ENCODE measurements at regions not wholly inside any gene's neighbourhood (a gene's known extent, or its start where the extent isn't known, plus 50 kb on each side); places are given as distances from the start of the nearest gene placed in this dataset.

DNA sequence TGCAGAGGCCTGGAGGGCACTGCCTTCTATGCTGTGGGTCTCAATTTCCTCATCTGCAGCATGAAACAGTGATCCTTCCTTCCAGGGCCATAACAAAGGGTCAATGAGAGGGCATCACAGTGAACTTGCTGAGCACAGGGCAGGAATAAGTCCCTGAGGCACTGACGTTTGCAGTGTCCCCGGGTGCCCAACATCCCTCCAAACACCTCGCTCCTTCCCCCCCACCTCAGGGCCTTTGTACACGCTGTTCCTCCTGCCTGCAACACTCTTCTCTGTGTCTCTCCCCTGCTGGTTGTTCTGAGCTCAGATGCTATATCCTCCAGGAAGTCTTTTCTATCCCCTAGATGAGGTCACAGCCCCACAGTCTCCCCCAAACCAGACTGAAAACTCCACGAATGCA, 59.7 kb upstream of the TCF20 start:
- Mint-ChIP-seq H3K9me3 (no peaks in the 10 kb centered on the region), H3K27ac (no peak overlapping the region), H3K27me3 (peaks cover 2% of the 10 kb centered on the region), H3K4me3 (no peak overlapping the region), H3K4me1 (peaks cover 20% of the 10 kb centered on the region), H3K36me3 (ENCODE audit: low read depth) (no peaks in the 10 kb centered on the region)
- intact Hi-C loops (cut with micrococcal nuclease), result no loop called here
- no peak for DNase-seq

DNA sequence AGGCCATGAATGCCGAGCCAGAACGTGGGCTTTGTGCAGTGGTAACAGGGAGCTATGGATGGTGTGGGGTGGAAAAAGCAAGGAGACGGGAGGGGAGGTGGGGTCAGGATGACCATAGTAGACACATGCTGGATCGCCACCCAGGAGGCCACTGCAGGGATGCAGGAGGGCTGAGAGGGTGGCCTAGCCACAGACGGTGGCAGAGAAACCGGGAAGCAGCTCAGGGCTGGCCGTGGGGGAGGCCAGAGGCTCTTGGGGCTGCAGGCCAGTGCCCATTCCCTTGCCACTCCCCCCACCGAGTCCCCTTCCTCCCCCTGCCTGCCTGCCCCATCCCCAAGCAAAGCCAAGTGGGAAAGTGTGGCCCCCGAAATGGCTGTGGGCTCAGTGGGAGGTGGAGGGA, 59.1 kb upstream of the TCF20 start:
- intact Hi-C loops (cut with micrococcal nuclease), result loop anchor here (5.0 kb wide), 1 partner anchor 88 kb away; no protein-coding TSS in a partner anchor
- no peak for DNase-seq

DNA sequence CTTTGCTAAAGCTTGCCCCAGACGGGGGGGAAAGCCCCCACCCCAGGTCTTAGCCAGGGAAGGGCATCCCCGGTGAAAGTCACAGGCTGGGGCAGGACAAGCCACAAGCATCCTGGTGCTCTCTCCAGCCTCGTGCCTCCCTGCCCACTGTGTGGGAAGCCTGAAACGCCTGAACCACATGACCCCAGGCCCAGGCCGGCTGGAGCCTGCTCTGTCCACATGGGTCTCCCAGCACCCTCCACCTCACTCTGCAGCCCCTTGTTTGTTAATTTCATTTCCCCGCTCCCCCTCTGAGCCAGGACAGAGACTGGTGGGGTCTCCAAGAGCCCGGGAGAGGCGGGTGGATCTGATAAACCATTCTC, 58.3 kb upstream of the TCF20 start:
- no peak for DNase-seq
- Mint-ChIP-seq H3K4me3 (no peak overlapping the region), H3K27ac (no peak overlapping the region), H3K4me1 (peaks cover 27% of the 10 kb centered on the region), H3K36me3 (ENCODE audit: low read depth) (no peaks in the 10 kb centered on the region), H3K27me3 (peaks cover 2% of the 10 kb centered on the region), H3K9me3 (no peaks in the 10 kb centered on the region)
- intact Hi-C loops (cut with micrococcal nuclease), result loop anchor here (5.0 kb wide), 1 partner anchor 89 kb away; no protein-coding TSS in a partner anchor

More for the DNA sequence above, 59.1 kb upstream of the TCF20 start:
- no peak overlapping the region for H3K27ac Mint-ChIP-seq
- H3K9me3 Mint-ChIP-seq, result no peaks in the 10 kb centered on the region
- peaks cover 2% of the 10 kb centered on the region for H3K27me3 Mint-ChIP-seq
- H3K4me3 Mint-ChIP-seq, result no peak overlapping the region
- no peaks in the 10 kb centered on the region for H3K36me3 Mint-ChIP-seq (ENCODE audit: low read depth)
- H3K4me1 Mint-ChIP-seq, result peaks cover 26% of the 10 kb centered on the region

DNA sequence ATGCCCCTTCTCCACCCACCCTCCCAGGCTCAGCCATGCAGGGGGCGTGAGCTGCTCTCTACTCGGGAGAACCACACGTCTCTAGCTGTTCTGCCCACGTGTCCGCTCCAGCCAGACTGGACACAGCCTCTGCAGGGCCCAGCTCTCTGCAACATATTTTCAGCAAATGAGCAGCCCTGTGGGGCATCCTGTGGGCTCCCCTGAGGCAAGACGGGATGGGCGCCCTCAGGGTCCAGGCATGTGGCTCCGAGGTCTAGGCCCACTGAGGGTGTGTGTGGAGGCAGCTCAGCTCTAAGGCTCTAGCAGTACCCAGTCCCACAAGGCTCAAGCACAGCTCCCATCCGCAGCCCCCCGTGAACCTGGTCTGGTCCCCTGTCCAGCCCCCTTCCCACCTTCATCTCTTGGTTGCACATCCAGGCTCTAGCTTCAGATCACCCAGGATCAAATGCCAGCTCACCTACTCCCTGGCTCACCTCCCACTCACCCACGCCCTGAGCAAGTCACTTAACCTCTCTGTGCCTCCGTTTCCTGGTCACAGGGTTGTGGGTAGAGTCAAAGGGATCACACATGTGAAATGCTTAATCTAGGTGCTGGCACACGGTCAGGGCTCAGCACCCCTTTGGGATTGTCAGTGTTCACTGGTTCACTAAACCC, 57.8 kb upstream of the TCF20 start:
- no peaks in the 10 kb centered on the region for H3K9me3 Mint-ChIP-seq
- peaks cover 2% of the 10 kb centered on the region for H3K27me3 Mint-ChIP-seq
- no peaks in the 10 kb centered on the region for H3K36me3 Mint-ChIP-seq (ENCODE audit: low read depth)
- DNase-seq, result no peak
- H3K27ac Mint-ChIP-seq, result no peak overlapping the region
- no peak overlapping the region for H3K4me3 Mint-ChIP-seq
- H3K4me1 Mint-ChIP-seq, result peaks cover 27% of the 10 kb centered on the region
- intact Hi-C loops (cut with micrococcal nuclease), result loop anchor here (5.0 kb wide), 1 partner anchor 89 kb away; no protein-coding TSS in a partner anchor

DNA sequence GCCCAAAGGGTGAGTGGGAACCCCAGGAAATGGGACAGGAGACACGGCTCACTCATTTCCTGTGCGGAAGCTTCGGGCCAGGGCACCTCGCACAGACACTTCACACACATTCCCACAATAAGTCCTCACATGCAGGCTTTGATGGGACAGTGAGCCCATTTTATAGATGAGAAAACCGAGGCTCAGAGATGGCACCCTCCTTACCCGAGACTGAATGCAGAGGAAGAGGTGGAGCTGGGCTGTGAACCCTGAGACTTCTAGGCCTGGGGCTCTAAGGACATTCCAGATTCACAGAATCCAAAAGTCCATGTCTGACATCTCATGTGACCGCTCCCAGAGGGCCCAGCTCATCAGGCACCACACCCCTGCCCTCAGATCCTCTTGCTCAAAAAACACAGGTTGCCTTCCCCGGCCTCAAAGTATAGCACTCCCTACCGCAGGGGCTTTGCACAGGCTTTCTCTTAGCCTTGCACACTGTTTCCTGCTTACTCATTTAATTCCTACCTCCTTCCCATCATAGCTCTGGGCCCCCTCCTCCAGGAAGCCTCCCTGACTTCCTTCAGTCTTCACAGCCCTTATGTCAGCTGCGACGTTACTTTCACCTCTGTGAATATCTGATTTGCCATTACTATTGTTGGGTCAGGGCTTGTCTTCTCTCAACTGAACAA, 57.1 kb upstream of the TCF20 start:
- peaks cover 2% of the 10 kb centered on the region for H3K27me3 Mint-ChIP-seq
- no peak overlapping the region for H3K4me3 Mint-ChIP-seq
- H3K4me1 Mint-ChIP-seq, result peaks cover 27% of the 10 kb centered on the region
- no peak for DNase-seq
- intact Hi-C loops (cut with micrococcal nuclease), result loop anchor here (5.0 kb wide), 1 partner anchor 90 kb away; no protein-coding TSS in a partner anchor
- H3K27ac Mint-ChIP-seq, result no peak overlapping the region
- H3K9me3 Mint-ChIP-seq, result no peaks in the 10 kb centered on the region
- no peaks in the 10 kb centered on the region for H3K36me3 Mint-ChIP-seq (ENCODE audit: low read depth)

DNA sequence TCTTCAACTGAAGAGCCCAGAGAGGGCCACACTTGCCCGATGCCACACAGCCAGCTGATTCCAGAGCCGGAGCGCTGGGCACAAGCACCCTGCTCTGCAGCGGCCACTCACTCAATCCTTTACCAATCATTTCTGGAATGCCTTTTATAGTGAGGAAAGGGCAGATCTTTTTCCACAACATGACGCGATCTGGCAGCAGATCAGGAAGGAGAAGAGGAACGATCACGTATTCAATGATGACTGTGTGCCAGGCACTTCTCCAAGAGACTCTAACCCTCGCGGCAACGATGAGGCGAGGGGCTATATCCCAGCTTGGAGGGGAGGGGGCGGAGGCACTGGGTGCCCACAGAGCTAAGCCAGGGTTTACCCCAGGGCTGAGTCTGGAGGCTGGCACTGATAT, 56.3 kb upstream of the TCF20 start:
- Mint-ChIP-seq H3K27me3 (no peaks in the 10 kb centered on the region), H3K4me1 (peaks cover 27% of the 10 kb centered on the region), H3K36me3 (ENCODE audit: low read depth) (no peaks in the 10 kb centered on the region), H3K27ac (no peak overlapping the region), H3K9me3 (no peaks in the 10 kb centered on the region), H3K4me3 (no peak overlapping the region)
- no peak for DNase-seq
- intact Hi-C loops (cut with micrococcal nuclease), result loop anchor here (5.0 kb wide), 1 partner anchor 90 kb away; no protein-coding TSS in a partner anchor

DNA sequence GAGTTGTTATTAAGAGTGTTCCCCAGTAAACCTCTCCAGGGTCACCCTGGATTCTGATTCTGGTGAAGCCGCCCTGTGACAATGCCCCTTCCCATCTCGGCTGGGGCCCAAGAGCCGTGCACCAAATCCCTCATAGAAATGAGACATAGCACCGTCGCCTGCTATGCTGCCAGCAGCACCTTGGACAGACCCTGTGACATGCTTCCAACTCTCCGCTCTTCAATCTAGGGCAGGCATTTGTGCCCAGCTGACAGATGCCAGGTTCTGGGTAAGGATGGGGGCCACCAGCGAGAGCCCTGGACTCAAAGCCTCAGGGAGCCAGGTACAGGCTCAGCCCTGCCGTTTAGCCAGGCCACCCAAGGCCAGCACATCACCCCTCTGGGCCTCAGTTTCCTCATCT, 55.8 kb upstream of the TCF20 start:
- H3K9me3 Mint-ChIP-seq, result no peaks in the 10 kb centered on the region
- no peak for DNase-seq
- H3K27ac Mint-ChIP-seq, result no peak overlapping the region
- peaks cover 25% of the 10 kb centered on the region for H3K4me1 Mint-ChIP-seq
- no peak overlapping the region for H3K4me3 Mint-ChIP-seq
- no peaks in the 10 kb centered on the region for H3K27me3 Mint-ChIP-seq
- H3K36me3 Mint-ChIP-seq (ENCODE audit: low read depth), result no peaks in the 10 kb centered on the region
- intact Hi-C loops (cut with micrococcal nuclease), result loop anchor here (5.0 kb wide), 1 partner anchor 91 kb away; no protein-coding TSS in a partner anchor

DNA sequence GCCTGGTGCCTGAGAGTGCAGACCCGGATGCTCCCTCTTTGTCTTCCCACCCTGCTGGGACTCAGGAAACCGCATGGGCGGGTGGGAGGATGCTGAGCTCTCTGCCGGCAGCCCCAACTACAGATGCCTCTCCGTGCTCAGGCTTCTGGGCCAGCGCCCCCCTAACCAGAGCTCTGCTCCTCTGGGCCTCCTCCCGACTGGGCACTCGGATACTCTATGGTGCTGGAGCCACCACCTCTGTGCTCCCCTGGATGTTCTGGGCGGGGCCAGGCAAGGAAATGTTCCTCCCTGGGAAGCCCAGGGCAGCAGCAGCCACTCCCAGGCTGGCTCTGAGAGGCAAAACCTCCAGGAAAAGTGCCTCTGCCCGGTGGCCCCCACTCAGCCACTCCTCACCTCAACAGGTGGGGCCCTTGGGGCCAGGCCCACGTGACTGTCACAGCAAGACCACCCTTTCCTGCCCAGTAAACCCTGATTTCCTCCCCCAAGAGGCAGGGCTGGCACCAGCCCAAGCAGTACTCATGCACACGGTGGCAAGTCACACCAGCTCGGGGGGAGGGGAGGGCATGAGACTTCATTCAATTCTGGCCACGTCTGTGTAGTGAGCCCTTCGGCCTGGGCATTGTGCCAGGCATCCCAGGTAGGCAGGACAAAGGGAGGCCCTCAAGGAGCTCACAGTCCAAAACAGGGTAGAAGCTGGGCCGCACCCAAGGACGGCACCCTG, 54.7 kb upstream of the TCF20 start:
- peaks cover 25% of the 10 kb centered on the region for H3K4me1 Mint-ChIP-seq
- no peak overlapping the region for H3K27ac Mint-ChIP-seq
- no peaks in the 10 kb centered on the region for H3K27me3 Mint-ChIP-seq
- no peak for DNase-seq
- H3K36me3 Mint-ChIP-seq (ENCODE audit: low read depth), result no peaks in the 10 kb centered on the region
- intact Hi-C loops (cut with micrococcal nuclease), result loop anchor here (5.0 kb wide), 1 partner anchor 92 kb away; no protein-coding TSS in a partner anchor
- no peaks in the 10 kb centered on the region for H3K9me3 Mint-ChIP-seq
- no peak overlapping the region for H3K4me3 Mint-ChIP-seq

GRCh38 chr22:42324566-42324965, 54.1 kb upstream of the TCF20 start:
- Mint-ChIP-seq H3K27ac (peak overlapping the region; percentile 29), H3K4me3 (no peak overlapping the region), H3K9me3 (no peaks in the 10 kb centered on the region), H3K36me3 (ENCODE audit: low read depth) (no peaks in the 10 kb centered on the region), H3K27me3 (no peaks in the 10 kb centered on the region), H3K4me1 (peaks cover 27% of the 10 kb centered on the region)
- intact Hi-C loops (cut with micrococcal nuclease), result no loop called here
- no peak for DNase-seq

DNA sequence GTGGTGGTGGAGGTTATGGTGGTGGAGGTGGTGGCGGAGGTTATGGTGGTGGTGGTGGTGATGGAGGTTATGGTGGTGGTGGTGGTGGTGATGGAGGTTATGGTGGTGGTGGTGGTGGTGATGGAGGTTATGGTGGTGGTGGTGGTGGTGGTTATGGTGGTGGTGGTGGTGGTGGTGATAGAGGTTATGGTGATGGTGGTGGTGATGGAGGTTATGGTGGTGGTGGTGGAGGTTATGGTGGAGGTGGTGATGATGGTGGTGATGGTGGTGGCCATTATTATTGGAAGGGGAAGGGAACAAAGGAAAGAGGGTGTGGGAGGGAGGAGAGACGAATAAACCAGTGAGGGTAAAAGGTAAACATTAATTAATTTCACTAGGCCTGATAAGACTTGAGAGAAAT, 53.5 kb upstream of the TCF20 start:
- intact Hi-C loops (cut with micrococcal nuclease), result no loop called here
- no peaks in the 10 kb centered on the region for H3K36me3 Mint-ChIP-seq (ENCODE audit: low read depth)
- H3K9me3 Mint-ChIP-seq, result no peaks in the 10 kb centered on the region
- DNase-seq, result no peak
- peaks cover 27% of the 10 kb centered on the region for H3K4me1 Mint-ChIP-seq
- H3K27ac Mint-ChIP-seq, result no peak overlapping the region
- no peak overlapping the region for H3K4me3 Mint-ChIP-seq
- H3K27me3 Mint-ChIP-seq, result no peaks in the 10 kb centered on the region

DNA sequence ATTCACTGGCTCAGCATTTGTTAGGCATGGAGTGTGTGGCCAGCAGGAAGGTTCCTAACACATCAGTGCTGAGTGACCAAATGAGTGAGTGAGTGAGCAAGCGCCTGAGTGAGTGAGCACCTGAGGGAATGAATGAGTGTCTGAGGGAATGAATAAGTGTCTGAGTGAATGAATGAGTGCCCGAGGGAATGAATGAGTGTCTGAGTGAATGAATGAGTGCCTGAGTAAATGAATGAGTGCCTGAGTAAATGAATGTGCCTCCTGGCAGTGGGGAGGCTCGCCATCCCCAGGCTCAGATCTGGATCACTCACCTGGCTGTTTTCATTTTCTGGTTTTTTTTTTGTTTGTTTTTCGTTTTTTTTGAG, 52.1 kb upstream of the TCF20 start:
- Mint-ChIP-seq H3K27ac (no peak overlapping the region), H3K27me3 (no peaks in the 10 kb centered on the region), H3K9me3 (no peaks in the 10 kb centered on the region), H3K4me3 (no peak overlapping the region), H3K4me1 (peaks cover 18% of the 10 kb centered on the region), H3K36me3 (ENCODE audit: low read depth) (no peaks in the 10 kb centered on the region)
- intact Hi-C loops (cut with micrococcal nuclease), result no loop called here
- no peak for DNase-seq

GRCh38 chr22:42321908-42322561, 51.6 kb upstream of the TCF20 start:
- H3K4me1 Mint-ChIP-seq, result peaks cover 15% of the 10 kb centered on the region
- DNase-seq, result no peak
- H3K9me3 Mint-ChIP-seq, result no peaks in the 10 kb centered on the region
- H3K27me3 Mint-ChIP-seq, result no peaks in the 10 kb centered on the region
- intact Hi-C loops (cut with micrococcal nuclease), result no loop called here
- no peak overlapping the region for H3K27ac Mint-ChIP-seq
- H3K4me3 Mint-ChIP-seq, result no peak overlapping the region
- no peaks in the 10 kb centered on the region for H3K36me3 Mint-ChIP-seq (ENCODE audit: low read depth)

- H3K36me3 Mint-ChIP-seq (ENCODE audit: low read depth), result no peaks in the 10 kb centered on the region
- intact Hi-C loops (cut with micrococcal nuclease), result no loop called here
- no peaks in the 10 kb centered on the region for H3K9me3 Mint-ChIP-seq
- H3K4me3 Mint-ChIP-seq, result no peak overlapping the region
- no peak overlapping the region for H3K27ac Mint-ChIP-seq
- H3K4me1 Mint-ChIP-seq, result peaks cover 17% of the 10 kb centered on the region
- DNase-seq, result no peak
- no peaks in the 10 kb centered on the region for H3K27me3 Mint-ChIP-seq
Observed at GRCh38 chr22:42320443-42321416, 50.3 kb upstream of the TCF20 start.
